ENCODE measurements at regions not wholly inside any gene's neighbourhood (a gene's known extent, or its start where the extent isn't known, plus 50 kb on each side); places are given as distances from the start of the nearest gene placed in this dataset.

- no peak for TF ChIP-seq REST (IDR thresholded peaks at IDR 0.05; ENCODE audit: low read depth)
- no peak for TF ChIP-seq YY1 (IDR thresholded peaks at IDR 0.05; ENCODE audit: low read depth)
- no peak for TF ChIP-seq EGR1 (IDR thresholded peaks at IDR 0.05)
- no peak for TF ChIP-seq MAX (IDR thresholded peaks at IDR 0.05)
- TF ChIP-seq TAF1 (IDR thresholded peaks at IDR 0.05; ENCODE audit: low read depth): no peak
- no peak for TF ChIP-seq CEBPB (IDR thresholded peaks at IDR 0.05)
- no peak for TF ChIP-seq EP300 (IDR thresholded peaks at IDR 0.05; ENCODE audit: borderline replicate concordance)
- no peak for TF ChIP-seq NFIC (IDR thresholded peaks at IDR 0.05)
- no peak for TF ChIP-seq RAD21 (IDR thresholded peaks at IDR 0.05; ENCODE audit: low read depth)
- TF ChIP-seq TEAD4 (IDR thresholded peaks at IDR 0.05): no peak
- TF ChIP-seq USF1 (IDR thresholded peaks at IDR 0.05): no peak
- TF ChIP-seq TCF12 (IDR thresholded peaks at IDR 0.05; ENCODE audit: low read depth): no peak
- TF ChIP-seq ZBTB7A (IDR thresholded peaks at IDR 0.05; ENCODE audit: low read depth): no peak
- no peak for TF ChIP-seq CREB1 (IDR thresholded peaks at IDR 0.05; ENCODE audit: low read depth)
- TF ChIP-seq FOXM1 (IDR thresholded peaks at IDR 0.05; ENCODE audit: borderline replicate concordance, low read depth): no peak
These were observed 870.6 kb upstream of the LRRC4C start for GRCh38 chr11:42329929-42330565.

GRCh38 chr11:42337786-42338455 lies 878.5 kb upstream of the LRRC4C start:
- TF ChIP-seq CEBPB (IDR thresholded peaks at IDR 0.05) (no peak), EGR1 (IDR thresholded peaks at IDR 0.05) (no peak), EP300 (IDR thresholded peaks at IDR 0.05; ENCODE audit: borderline replicate concordance) (no peak), YY1 (IDR thresholded peaks at IDR 0.05; ENCODE audit: low read depth) (no peak), TEAD4 (IDR thresholded peaks at IDR 0.05) (no peak), FOXM1 (IDR thresholded peaks at IDR 0.05; ENCODE audit: borderline replicate concordance, low read depth) (no peak), REST (IDR thresholded peaks at IDR 0.05; ENCODE audit: low read depth) (no peak), MAX (IDR thresholded peaks at IDR 0.05) (no peak), CREB1 (IDR thresholded peaks at IDR 0.05; ENCODE audit: low read depth) (no peak), TAF1 (IDR thresholded peaks at IDR 0.05; ENCODE audit: low read depth) (no peak), RAD21 (IDR thresholded peaks at IDR 0.05; ENCODE audit: low read depth) (no peak), TCF12 (IDR thresholded peaks at IDR 0.05; ENCODE audit: low read depth) (no peak)

GRCh38 chr11:42344204-42344792 lies 884.8 kb upstream of the LRRC4C start:
- TF ChIP-seq RAD21 (IDR thresholded peaks at IDR 0.05; ENCODE audit: low read depth): no peak
- no peak for TF ChIP-seq MAX (IDR thresholded peaks at IDR 0.05)
- TF ChIP-seq TCF12 (IDR thresholded peaks at IDR 0.05; ENCODE audit: low read depth): no peak
- TF ChIP-seq EGR1 (IDR thresholded peaks at IDR 0.05): no peak
- TF ChIP-seq YY1 (IDR thresholded peaks at IDR 0.05; ENCODE audit: low read depth): no peak
- no peak for TF ChIP-seq NFIC (IDR thresholded peaks at IDR 0.05)
- no peak for TF ChIP-seq FOXM1 (IDR thresholded peaks at IDR 0.05; ENCODE audit: borderline replicate concordance, low read depth)
- no peak for TF ChIP-seq ZBTB7A (IDR thresholded peaks at IDR 0.05; ENCODE audit: low read depth)
- no peak for TF ChIP-seq USF1 (IDR thresholded peaks at IDR 0.05)
- no peak for TF ChIP-seq TEAD4 (IDR thresholded peaks at IDR 0.05)
- no peak for TF ChIP-seq TAF1 (IDR thresholded peaks at IDR 0.05; ENCODE audit: low read depth)
- TF ChIP-seq EP300 (IDR thresholded peaks at IDR 0.05; ENCODE audit: borderline replicate concordance): no peak
- TF ChIP-seq CREB1 (IDR thresholded peaks at IDR 0.05; ENCODE audit: low read depth): no peak

- TF ChIP-seq EP300 (IDR thresholded peaks at IDR 0.05; ENCODE audit: borderline replicate concordance) (no peak), CREB1 (IDR thresholded peaks at IDR 0.05; ENCODE audit: low read depth) (no peak), USF1 (IDR thresholded peaks at IDR 0.05) (no peak), TAF1 (IDR thresholded peaks at IDR 0.05; ENCODE audit: low read depth) (no peak), FOXM1 (IDR thresholded peaks at IDR 0.05; ENCODE audit: borderline replicate concordance, low read depth) (no peak), NFIC (IDR thresholded peaks at IDR 0.05) (no peak), YY1 (IDR thresholded peaks at IDR 0.05; ENCODE audit: low read depth) (no peak), TEAD4 (IDR thresholded peaks at IDR 0.05) (no peak), TCF12 (IDR thresholded peaks at IDR 0.05; ENCODE audit: low read depth) (no peak), RAD21 (IDR thresholded peaks at IDR 0.05; ENCODE audit: low read depth) (no peak), MAX (IDR thresholded peaks at IDR 0.05) (no peak), EGR1 (IDR thresholded peaks at IDR 0.05) (no peak)
These were observed 886.5 kb upstream of the LRRC4C start for GRCh38 chr11:42345933-42346332.
